Choroid plexus epithelial cell (primary cell): ENCODE measurements at regions not wholly inside any gene's neighbourhood (a gene's known extent, or its start where the extent isn't known, plus 50 kb on each side); places are given as distances from the start of the nearest gene placed in this dataset.

Source experiments
- DNase-seq: peaks from one replicate; pipeline ENCODE4 v3.0.0-alpha.2; 2010; ENCODE audit warnings: low read depth
- H3K4me3 ChIP-seq: 2 replicates; pipeline ENCODE4 v1.5.1; 2011; ENCODE audit warnings: low read depth, mild to moderate bottlenecking, control low read depth, low read length, moderate library complexity
- CTCF ChIP-seq: conservative IDR thresholded peaks from 2 replicates; pipeline ENCODE4 v1.5.1; 2011; ENCODE audit warnings: low read depth, mild to moderate bottlenecking, control low read depth, inconsistent platforms, low read length, moderate library complexity

- H3K4me3 ChIP-seq, result no peak overlapping the region
- TF ChIP-seq CTCF, result no peak
- DNase-seq, result no peak
Measured at GRCh38 chr5:2135354-2135753, 252.6 kb upstream of the IRX4 start.

DNA sequence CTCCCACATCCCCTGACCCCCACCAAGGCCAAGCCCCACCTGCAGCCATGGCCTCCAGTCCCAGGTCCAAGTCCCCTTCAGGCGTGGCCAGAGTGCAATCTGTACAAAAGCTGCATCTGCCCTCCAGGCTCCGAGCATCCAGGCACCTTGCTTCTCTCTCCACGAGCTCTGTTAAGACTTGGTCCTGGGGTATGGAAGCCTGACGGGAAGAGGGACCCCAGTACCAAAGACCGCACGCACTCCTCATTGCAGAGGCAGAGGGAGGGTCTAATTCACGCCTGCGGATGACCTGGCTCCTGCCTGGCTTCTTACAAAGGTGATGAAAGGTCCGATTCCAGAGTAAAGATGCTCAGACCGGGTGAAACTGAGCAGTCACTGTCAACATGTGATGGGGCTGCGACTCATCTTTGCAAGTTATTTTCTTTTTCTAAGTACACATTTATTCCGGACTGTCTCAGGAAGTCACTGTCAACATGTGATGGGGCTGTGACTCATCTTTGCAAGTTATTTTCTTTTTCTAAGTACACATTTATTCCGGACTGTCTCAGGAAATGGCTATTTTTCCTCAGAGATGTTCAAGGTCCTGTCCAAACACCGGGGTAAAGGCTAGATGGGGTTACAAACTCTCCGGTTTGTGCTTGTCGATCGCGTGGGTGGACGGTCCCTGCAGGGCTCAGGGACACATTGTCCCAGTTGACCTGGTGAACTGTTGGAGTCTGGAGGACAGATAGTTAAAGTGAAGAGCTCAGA is 252.0 kb upstream of the IRX4 start:
- peak overlapping the region; percentile 14 for H3K4me3 ChIP-seq
- TF ChIP-seq CTCF, result no peak
- peak; percentile 62 for DNase-seq

DNA sequence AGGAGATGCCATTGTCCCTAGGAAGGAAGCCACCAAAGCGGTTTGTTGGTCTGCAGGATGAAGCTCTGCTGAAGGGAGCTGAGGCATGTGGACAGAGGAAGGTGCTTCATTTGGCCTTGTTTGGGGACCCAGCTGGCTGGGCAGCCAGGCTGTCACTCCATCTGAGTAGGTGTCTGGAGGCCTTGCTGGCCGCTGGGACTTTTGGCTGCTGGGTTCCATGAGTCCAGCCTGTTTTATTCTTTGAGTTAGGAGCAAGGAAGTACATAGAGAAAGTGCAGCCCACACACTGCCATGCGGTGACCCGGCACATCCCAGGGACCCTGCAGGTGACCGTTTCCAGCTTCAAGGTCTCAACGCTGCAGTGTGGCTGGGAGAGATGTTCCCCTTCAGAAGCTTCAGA is 251.2 kb upstream of the IRX4 start:
- H3K4me3 ChIP-seq, result no peak overlapping the region
- DNase-seq, result no peak
- no peak for TF ChIP-seq CTCF

- H3K4me3 ChIP-seq, result no peak overlapping the region
- DNase-seq, result peak; percentile 72
- TF ChIP-seq CTCF, result no peak
Measured at GRCh38 chr5:2133080-2133479, 250.4 kb upstream of the IRX4 start.

- no peak overlapping the region for H3K4me3 ChIP-seq
- TF ChIP-seq CTCF, result no peak
- DNase-seq, result no peak
Measured at GRCh38 chr5:2132497-2132847, 249.7 kb upstream of the IRX4 start.

DNA sequence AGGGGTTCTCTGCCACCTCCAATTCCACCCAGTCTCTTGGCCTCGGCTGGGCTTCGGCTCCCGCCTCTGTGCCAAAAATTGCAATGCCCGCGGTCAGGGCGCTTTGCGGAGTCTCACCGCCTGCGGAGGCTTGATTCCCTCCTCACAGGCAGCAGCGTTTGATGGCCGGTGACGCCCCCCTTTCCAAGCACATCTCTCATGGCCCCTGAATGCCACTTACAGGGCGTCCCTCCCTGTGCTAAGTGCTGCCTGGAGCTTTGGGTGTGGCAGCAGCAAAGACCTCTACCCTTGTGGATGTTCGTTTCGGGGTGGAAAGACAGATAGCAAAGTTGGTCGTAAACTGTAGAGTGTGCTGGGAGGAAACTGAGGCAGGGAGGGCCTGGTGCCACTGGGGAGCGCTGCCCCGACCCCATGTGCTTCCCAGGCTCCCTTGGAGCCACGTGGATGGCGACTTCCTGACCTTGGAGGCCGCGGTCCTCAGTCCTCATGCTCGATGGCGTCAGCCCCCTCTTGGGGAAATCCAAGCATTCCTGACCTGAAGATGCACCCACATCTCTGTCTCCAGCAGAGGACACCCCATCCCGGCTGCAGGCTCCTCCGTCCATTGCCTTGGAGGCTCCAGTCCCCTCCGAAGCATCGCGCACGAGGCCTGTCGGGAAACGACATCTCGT is 249.2 kb upstream of the IRX4 start:
- no peak overlapping the region for H3K4me3 ChIP-seq
- DNase-seq, result no peak
- no peak for TF ChIP-seq CTCF

DNA sequence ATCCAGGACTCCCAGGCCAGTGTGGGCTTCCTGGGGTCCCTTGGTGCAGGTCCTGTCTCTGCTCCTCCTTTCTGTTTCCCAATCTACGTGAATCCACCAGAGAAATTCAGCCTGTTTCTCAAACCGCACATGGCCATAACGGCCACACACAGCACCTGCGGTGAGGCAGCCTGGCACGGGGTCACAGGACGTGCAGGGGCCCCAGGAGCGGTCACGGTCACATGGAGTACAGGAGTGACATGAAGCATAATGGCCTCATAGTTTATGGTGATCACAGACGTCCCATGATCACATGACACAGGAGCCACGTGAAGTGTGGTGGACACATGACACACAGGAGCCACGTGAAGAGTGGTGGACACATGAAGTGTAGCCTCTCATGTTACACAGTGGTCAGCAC is 248.5 kb upstream of the IRX4 start:
- no peak for TF ChIP-seq CTCF
- H3K4me3 ChIP-seq, result no peak overlapping the region
- DNase-seq, result no peak
